NCI-H526 treated with DMSO at 0.1 percent for 48 hours (cell line): ENCODE measurements at regions not wholly inside any gene's neighbourhood (a gene's known extent, or its start where the extent isn't known, plus 50 kb on each side); places are given as distances from the start of the nearest gene placed in this dataset.
"Not testable (repeated sequence)": the region's sequence is repeated elsewhere in the genome, so short reads cannot be mapped to it uniquely, and the experiment has no call there.

ENCODE experiments used
- DNase-seq: peaks from one replicate; lab custom pipeline; 2025; lab: John Stamatoyannopoulos, UW

- no peak for DNase-seq
Observed at GRCh38 chrY:19644889-19645638, 99.5 kb downstream of the KDM5D start.

GRCh38 chrY:19637651-19638347, 106.7 kb downstream of the KDM5D start:
- no peak for DNase-seq

DNA sequence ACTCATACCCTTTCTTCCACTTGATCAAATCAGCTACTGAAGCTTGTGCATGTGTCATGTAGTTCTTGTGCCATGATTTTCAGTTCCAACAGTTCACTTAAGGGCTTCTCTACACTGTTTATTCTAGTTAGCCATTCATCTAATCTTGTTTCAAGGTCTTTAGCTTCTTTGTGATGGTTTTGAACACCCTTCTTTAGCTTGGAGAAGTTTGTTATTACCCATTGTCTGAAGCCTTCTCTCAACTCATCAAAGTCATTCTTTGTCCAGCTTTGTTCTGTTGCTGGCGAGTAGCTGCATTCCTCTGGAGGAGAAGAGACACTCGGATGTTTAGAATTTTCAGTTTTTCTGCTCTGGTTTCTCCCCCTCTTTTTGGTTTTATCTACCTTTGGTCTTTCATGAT, 115.6 kb downstream of the KDM5D start:
- DNase-seq: no peak

DNA sequence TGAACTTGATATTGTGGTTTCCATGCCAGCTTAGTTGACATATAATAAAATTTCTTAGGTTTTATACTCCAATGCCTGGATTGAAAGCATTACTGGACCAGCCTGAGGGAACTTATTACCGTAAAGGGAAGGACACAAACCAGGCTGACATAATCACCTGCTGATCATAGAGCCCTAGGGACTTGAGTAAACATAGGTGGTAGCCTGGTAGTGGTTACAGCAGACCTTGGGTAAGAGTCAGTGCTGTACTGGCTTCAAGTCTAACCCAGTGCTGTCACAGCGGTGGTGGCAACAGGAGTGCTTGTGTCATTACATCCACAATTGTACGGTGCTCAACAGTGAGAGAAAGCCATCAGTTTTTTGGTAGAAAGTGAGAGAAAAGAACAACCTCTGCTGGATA, 122.1 kb downstream of the KDM5D start:
- no peak for DNase-seq

DNA sequence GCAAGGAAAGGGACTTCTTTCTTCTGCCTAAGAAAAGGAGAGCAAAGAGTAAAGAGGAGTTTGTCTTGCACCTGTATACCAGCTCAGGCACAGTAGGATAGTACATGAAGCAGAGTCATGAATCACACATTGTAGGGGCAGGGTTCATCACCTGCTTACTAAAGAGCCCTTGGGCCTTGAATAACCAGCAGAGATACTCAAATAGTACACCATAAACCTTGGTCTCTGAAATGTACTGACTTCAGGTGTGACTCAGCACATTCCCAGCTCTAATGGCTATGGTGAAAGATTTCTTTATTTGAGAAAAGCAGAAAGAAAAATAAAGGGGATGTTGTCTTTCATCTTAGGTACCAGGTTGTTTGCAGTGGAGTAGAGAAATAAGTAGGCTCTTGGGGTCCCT, 122.8 kb downstream of the KDM5D start:
- DNase-seq: no peak

GRCh38 chrY:19601113-19601512, 143.4 kb downstream of the KDM5D start:
- DNase-seq: no peak

DNA sequence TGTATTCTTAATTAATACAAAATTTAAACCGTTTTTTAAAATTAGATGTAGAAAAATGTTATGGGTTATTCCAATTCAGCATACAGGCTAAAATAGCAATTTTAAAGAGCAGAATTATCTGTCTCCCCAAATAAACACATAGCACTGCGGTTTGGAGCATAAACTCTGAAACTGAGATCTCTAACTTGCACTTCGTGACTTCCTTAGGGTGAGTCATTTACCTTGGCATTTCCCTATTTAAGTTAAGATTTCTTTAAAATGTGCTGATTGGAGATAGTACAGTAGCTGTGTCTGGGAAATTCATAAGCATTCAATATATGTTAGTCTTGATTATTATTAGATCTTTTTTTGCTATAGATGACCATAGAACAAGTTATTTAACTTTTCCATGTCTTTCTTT, 143.8 kb downstream of the KDM5D start:
- DNase-seq: no peak

DNA sequence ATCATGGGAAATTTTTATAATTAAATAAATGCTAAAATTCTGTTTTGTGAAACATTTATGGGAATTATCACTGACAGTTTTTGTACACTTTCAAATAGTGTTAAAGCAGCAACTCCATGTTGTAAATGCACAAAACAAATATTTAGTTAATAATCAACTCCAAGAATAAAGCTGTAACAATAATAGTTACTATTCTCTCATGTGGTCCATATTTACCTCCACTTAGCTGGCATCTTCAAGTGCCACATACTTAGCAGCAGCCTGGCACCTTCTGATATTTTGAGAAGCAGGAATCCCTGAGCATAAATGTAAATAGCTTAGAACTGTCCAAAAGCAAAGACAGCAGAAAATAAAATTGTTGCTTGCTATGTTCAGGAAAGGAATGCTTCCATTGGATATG, 154.3 kb downstream of the KDM5D start:
- DNase-seq: no peak

- no peak for DNase-seq
Observed at GRCh38 chrY:19589664-19590063, 154.9 kb downstream of the KDM5D start.

DNA sequence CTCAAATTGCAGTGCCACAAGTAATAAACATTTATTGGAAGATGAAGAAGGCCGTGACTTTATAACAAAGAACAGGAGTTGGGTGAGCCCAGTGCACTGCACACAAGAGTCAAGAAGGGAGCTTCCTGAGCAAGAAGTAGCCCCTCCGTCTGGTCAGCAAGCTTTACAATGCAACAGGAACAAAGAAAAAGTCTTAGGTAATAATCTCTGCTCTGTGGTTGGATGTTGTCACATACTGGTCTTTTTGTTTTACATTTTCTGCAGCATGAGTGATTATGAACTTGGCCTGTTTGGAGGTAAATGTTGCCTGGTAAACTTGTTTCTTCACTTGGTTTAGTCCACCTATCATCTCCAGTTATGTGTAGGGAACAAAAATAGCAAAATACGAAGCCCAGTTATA, 157.2 kb downstream of the KDM5D start:
- no peak for DNase-seq

- not testable (repeated sequence) for DNase-seq
Observed at GRCh38 chrY:19580990-19581389, 163.5 kb downstream of the KDM5D start.

DNA sequence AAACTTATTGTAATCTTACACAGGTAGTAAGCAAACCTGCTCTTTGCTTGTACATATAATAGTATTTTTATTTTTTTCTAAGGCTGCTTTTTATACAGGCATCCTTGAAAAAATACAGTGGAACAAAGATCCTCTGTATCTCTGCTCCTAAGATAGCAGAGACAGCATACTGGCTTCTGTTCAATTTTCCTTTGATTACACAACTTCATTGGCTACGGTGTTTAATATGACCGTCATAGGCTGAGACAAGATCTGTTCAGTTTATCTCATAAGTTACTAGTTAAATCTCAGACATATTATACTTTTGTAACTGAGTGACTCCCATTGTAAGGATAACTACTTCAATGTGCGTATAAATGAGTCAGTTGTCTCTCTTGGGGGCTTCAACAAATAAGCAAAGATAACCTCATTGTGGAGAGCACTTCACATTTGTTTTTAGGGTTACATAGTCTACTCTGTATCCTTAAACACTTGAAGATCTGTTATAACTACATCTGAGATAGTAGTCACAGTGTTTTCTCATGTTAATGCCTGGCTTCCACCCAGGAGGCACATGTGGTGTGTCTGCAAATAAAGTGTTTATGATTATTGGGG, 166.1 kb downstream of the KDM5D start:
- no peak for DNase-seq

DNA sequence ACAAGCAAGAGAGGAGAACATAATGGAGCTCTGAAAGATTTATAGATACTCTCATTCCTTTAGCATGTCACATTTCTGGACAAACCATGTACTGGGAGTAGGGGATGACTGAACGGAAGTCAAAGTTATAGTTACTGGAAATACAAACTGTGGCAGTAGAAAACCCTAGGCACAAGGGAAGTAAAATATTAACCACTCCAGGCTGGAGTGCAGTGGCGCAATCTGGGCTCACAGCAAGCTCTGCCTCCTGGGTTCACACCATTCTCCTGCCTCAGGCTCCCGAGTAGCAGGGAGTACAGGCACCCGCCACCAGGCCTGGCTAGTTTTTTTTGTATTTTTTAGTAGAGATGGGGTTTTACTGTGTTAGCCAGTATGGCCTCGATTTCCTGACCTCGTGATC, 167.3 kb downstream of the KDM5D start:
- DNase-seq: no peak

DNA sequence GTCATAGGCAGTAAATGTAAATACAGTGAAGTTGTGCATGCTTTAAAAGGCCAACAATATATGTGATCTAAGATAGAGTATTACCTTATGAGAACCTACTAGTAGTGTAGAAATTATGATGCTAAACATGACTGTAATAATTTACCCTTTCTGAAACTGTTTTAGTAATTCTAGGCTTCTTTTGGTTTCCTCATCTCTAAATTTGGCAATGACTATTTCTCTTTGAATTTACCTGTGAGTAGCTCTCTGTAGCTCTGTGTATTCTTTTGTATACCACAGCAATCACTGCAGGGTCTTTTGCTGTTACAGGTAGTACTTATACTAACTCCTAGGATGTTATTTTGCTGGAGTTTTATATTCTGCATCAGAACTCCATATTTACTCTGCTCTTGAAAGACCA, 169.6 kb downstream of the KDM5D start:
- DNase-seq: no peak

GRCh38 chrY:19573646-19574045, 170.9 kb downstream of the KDM5D start:
- DNase-seq: no peak

DNA sequence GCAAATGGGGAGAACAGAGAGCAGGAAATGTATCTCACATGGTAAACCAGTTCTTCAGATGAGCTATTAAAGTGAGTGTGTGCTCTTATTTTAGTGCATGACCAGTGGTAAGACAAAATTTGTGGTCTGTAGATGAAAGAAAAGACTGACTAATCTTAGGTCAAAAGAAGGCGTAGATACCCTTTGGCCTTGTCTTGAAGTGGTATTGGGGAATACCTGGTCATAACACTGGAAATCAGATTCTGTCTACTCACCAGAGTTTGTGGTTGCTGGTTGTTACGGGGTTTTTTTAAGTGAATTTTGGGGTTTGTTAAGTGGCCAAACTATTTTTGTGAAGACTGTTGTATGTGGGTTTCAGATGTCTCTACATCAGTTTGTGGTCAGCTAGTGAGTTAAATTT, 173.5 kb downstream of the KDM5D start:
- no peak for DNase-seq

- DNase-seq: no peak
Observed at GRCh38 chrY:19567943-19568342, 176.6 kb downstream of the KDM5D start.

DNA sequence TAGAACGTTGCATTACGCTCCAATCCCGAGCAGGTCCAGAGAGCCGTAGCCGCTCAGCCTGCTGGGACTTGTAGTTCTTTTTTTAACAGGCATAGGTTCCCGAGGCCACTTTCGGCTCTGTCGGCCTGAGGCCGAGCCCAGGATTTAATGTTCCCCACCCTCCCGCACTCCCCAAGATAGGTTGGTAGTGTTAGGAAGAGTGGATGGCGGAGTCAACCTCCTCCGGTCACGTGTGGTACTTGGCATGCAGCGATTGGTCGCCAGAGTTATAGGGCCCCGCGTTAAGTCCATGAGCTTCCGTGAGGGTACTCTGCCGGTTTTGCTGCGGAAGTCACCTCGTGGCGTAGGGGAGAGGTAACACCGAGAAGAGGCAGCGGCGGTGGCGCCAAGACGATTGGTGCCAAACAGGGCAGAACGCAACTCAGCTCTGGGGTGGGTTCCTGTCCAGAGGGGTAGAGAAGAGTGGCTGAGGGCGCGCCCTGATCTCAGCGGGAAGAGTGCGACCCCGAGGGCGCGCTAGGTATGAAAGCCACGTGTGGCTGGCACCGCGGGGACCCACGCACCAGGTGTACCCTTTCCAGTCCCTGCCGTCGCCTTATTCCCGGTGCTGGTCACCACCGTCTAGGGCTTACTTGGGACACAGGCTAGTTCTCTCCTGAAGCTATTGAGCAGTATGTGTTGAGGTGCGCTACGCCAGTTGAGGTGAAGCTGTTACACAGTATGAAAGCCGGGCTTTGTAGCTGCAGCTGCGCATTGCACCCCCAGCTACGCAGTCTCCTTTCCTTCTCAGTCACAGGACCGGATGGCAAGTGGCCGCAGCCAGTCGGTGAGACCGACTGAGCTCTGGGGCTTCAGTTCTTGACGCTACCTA, 177.2 kb downstream of the KDM5D start:
- peak; percentile 88 for DNase-seq

GRCh38 chrY:19559161-19559560, 185.4 kb downstream of the KDM5D start:
- no peak for DNase-seq

- no peak for DNase-seq
Observed at GRCh38 chrY:19549671-19550466, 194.7 kb downstream of the KDM5D start.

GRCh38 chrY:19541475-19542306, 202.8 kb downstream of the KDM5D start:
- no peak for DNase-seq
